ENCODE measurements at regions not wholly inside any gene's neighbourhood (a gene's known extent, or its start where the extent isn't known, plus 50 kb on each side); places are given as distances from the start of the nearest gene placed in this dataset.

- no peak for TF ChIP-seq EP300 (IDR thresholded peaks at IDR 0.05)
- no peak for TF ChIP-seq CTCF (IDR thresholded peaks at IDR 0.05)
- TF ChIP-seq POLR2A (IDR thresholded peaks at IDR 0.05; ENCODE audit: low read depth) = no peak
Measured at GRCh38 chr4:138861135-138861534, 154.4 kb upstream of the NOCT start.

All from esophagus muscularis mucosa (tissue), 4 donors.